OCI-LY3 (cell line): ENCODE measurements at regions not wholly inside any gene's neighbourhood (a gene's known extent, or its start where the extent isn't known, plus 50 kb on each side); places are given as distances from the start of the nearest gene placed in this dataset.

Experiments used
- CTCF ChIP-seq: fragments of 200-600, 300-600 bp; sonication (generic); IDR thresholded peaks from 2 replicates; pipeline ENCODE4 v1.5.1; 2014; ENCODE audit warnings: antibody characterized with exemption, low read length, low read depth
- EZH2phosphoT487 ChIP-seq: fragments of 200-600 bp; shearing (Covaris generic); IDR thresholded peaks from 2 replicates; pipeline ENCODE4 v1.6.1; 2018; ENCODE audit warnings: antibody characterized with exemption, mixed run types, low read depth

GRCh38 chr16:47847220-47847970, 308.4 kb downstream of the ABCC12 start:
- TF ChIP-seq CTCF (no peak), EZH2phosphoT487 (no peak)
